ENCODE measurements at regions not wholly inside any gene's neighbourhood (a gene's known extent, or its start where the extent isn't known, plus 50 kb on each side); places are given as distances from the start of the nearest gene placed in this dataset.

DNA sequence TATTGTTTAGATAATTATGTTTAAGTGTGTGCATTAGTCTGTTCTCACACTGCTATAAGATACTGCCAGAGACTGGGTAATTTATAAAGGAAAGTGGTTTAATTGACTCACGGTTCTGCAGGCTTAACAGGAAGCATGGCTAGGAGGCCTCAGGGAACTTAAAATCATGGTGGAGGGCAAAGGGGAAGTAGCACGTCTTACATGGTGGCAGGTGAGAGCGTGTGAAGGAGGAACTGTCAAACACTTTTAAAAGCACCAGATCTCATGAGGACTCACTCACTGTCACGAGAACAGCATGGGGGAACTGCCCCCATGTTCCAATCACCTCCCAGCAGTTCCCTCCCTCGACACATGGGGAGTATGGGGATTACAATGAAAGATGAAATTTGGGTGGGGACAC is 203.5 kb upstream of the GOT2 start:
- DNase-seq (ENCODE audit: low read depth), result no peak
- H3K4me3 ChIP-seq (ENCODE audit: low read depth, low read length), result no peak overlapping the region
- no peak for TF ChIP-seq CTCF (IDR thresholded peaks at IDR 0.05; ENCODE audit: control insufficient read depth, extremely low read depth, insufficient read depth)

DNA sequence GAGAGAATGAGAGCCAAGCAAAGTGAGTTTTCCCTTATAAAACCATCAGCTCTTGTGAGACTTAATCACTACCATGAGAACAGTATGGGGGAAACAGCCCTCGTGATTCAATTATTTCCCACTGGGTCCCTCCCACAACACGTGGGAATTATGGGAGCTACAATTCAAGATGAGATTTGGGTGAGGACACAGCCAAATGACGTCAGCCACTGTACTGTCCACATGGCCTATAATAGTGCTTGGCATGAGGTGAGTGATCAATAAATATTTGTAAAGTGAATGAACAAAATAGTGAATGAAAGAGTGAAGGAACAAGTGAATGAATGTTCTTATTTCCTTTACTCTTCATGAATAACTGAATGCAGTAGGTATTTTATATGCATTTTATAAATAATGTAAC is 199.1 kb upstream of the GOT2 start:
- TF ChIP-seq CTCF (IDR thresholded peaks at IDR 0.05; ENCODE audit: control insufficient read depth, extremely low read depth, insufficient read depth), result no peak
- no peak overlapping the region for H3K4me3 ChIP-seq (ENCODE audit: low read depth, low read length)
- DNase-seq (ENCODE audit: low read depth), result no peak

GRCh38 chr16:58931436-58931835 is 197.3 kb upstream of the GOT2 start:
- H3K4me3 ChIP-seq (ENCODE audit: low read depth, low read length), result no peak overlapping the region
- no peak for TF ChIP-seq CTCF (IDR thresholded peaks at IDR 0.05; ENCODE audit: control insufficient read depth, extremely low read depth, insufficient read depth)
- DNase-seq (ENCODE audit: low read depth), result no peak

DNA sequence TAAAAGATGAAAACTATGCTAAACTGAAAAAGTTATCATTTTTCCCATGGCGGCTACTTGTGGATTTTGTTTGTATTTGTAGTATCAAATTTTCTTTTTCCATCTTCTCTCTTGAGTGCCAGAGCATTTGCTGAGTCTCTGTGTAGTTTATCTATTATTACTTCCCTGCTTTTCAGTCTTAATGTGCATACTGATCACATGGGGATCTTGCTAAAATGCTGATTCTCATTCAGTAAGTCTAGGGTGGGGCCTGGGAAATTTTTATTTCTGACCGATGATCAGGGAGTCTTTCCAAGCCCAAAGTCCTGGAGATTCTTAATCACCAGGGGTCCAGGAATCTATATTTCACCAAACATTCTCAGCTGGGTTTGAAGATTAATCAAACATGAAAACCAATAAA is 189.0 kb upstream of the GOT2 start:
- no peak for DNase-seq (ENCODE audit: low read depth)
- H3K4me3 ChIP-seq (ENCODE audit: low read depth, low read length), result no peak overlapping the region
- no peak for TF ChIP-seq CTCF (IDR thresholded peaks at IDR 0.05; ENCODE audit: control insufficient read depth, extremely low read depth, insufficient read depth)

DNA sequence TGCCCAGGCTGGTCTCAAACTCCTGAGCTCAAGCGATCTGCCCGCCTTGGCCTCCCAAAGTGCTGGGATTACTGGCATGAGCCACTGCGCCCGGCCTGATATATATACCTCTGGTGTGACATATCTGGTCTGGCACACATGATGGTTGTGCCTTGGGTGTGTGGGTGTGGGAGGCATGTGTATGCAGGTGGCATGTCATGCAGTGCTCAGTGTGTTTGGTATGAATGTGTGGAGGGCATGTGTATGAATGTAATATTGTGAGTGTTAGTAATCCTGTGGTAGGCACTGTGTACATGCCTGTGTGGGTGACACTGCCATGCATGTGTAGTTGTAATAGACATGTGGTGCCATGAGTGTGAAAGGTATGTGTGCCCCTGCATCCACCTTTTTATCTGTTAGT is 179.3 kb upstream of the GOT2 start:
- H3K4me3 ChIP-seq (ENCODE audit: low read depth, low read length), result no peak overlapping the region
- no peak for TF ChIP-seq CTCF (IDR thresholded peaks at IDR 0.05; ENCODE audit: control insufficient read depth, extremely low read depth, insufficient read depth)
- no peak for DNase-seq (ENCODE audit: low read depth)

DNA sequence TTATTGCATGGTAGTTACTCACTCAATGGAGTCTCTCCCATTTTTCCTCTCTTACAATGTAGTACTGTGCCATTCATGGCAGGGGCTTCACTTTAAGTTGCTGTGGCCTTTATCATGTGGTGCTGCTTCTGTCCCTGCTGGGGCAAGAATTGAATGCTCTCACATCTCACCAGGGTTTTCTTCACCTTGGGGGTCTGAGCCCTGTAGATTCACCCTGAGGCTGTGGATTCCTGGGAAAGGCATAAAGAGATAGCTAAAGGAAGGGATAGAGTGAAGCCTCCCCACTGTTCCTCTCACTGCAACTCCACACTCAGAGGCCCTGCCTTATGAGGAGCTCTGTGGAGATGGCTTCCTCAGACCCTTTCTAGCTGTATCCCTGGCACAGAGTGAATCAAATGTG is 178.5 kb upstream of the GOT2 start:
- DNase-seq (ENCODE audit: low read depth), result no peak
- no peak for TF ChIP-seq CTCF (IDR thresholded peaks at IDR 0.05; ENCODE audit: control insufficient read depth, extremely low read depth, insufficient read depth)
- H3K4me3 ChIP-seq (ENCODE audit: low read depth, low read length), result no peak overlapping the region

GRCh38 chr16:58906981-58907715 is 173.0 kb upstream of the GOT2 start:
- no peak for DNase-seq (ENCODE audit: low read depth)

More at GRCh38 chr16:58906981-58907715, 173.0 kb upstream of the GOT2 start:
- TF ChIP-seq CTCF (IDR thresholded peaks at IDR 0.05; ENCODE audit: control insufficient read depth, extremely low read depth, insufficient read depth), result no peak
- H3K4me3 ChIP-seq (ENCODE audit: low read depth, low read length), result no peak overlapping the region

Measured in LNCaP clone FGC (cell line).